NK-92 (cell line): ENCODE measurements at regions not wholly inside any gene's neighbourhood (a gene's known extent, or its start where the extent isn't known, plus 50 kb on each side); places are given as distances from the start of the nearest gene placed in this dataset.

Source experiments
- DNase-seq: peaks from one replicate; lab custom pipeline; 2025; ENCODE audit not compliant: unreplicated experiment; lab: John Stamatoyannopoulos, UW

DNA sequence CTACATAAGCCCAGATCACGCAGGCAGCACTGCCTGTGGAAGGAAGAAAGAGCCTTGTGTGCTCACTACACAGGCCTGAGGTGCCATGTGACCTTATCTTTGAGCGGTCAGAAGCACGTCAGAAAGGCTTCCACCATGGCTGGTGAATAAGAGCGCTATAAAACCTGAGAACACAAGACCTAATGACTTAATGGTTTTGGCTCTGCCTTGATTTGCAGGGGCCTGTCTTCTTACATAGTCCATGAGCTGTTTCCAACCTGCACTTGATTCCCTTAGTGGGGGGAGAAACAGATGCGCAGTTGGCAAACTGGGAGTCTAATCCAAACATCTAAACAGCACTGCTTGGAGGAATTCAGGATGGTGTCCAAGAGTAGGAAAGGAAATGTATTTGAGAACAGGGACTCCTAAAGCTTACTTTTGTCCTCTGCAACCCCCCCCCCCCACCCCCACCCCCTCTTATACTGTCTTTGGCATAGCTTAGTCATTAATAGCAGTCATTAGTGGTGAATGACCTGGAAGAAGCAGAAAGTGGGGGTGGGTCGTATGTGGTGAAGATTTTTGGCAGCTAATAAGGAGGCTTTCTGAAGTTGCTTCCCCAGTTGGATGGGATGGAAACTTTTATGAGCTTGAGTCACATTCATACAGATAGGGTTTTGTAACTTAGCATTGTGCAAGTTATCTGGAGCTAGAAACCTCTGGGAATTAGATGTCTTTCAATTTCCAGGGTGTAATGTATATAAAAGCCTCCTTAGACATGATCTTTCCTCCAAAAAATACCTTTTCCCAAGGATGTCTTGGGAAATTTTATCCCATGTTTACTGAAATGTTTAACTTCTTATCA lies 454.1 kb downstream of the MEIS1 start:
- no peak for DNase-seq

DNA sequence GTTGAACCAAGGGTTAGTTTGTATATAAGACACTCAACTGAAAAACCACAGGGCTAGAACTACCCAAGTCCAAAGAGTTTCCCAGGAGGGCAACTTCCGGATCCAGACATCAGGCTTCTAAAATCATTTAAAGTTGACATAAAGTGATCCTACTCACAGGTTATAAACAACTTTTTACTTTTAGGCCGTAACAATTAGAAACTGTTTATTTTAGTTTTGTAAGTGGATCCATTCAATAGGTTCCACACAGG lies 454.6 kb downstream of the MEIS1 start:
- DNase-seq, result no peak

DNA sequence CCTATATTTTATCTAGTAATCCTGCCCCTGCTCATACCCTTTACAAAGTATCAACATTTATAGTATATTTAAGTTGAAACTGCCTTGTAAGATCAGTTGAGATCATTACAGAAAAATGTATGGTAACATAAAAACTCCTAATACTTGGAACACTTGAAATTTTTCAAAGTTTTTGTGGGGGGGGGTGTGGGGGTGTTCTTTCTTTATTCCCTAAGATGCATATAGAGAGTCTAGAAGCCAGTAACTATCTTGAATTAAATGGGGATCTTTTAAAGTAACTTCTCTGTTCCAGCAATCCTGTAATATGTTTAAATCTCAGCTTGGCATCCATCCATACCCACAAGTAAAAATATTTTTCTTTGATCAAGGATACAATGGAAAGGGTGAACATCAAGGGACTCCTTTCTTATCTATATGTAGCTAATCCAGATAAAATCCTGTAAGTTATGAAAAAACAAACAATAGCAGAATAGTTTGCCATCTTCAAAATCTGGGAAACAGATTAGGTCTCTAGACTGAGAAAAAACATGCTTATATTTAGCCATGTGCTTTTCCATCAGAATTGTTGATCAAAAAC lies 455.3 kb downstream of the MEIS1 start:
- DNase-seq, result no peak

DNA sequence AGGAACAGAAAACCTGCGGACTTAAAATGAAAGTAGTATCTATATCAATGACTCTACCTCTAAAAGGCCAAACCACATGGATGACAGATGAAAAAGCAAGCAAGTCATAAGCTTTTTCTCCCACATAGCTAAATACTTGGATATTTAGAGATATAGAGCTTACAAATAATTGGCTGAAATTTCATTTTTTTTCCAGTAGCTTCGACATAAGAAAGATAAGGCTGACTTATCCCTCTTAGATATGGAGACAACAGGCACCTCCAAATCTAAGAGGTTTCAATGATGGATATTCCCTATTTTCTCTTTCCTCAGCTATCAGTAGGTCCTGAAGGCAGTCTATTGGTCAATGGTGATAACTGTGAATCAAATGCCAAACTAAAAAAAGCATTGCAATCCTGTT lies 460.3 kb downstream of the MEIS1 start:
- DNase-seq, result no peak

DNA sequence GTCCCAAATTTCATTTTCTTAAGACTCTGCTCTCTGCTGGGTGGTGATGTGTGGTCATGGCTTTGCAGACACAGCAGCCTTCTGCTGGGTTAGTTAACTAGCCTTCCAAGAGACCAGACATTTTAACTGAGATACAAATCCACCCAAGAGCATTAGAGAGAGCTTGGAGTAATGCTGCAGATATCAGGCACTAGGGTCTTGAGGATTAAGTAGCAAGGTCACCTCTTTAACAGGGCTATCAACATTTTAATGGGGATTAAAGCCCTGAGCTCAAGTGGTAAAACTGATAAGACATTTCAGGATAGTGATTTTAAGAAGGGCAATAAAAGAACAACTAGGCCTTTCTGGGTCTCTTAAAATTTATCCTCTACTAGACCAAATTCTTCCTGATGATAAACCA lies 461.2 kb downstream of the MEIS1 start:
- no peak for DNase-seq

DNA sequence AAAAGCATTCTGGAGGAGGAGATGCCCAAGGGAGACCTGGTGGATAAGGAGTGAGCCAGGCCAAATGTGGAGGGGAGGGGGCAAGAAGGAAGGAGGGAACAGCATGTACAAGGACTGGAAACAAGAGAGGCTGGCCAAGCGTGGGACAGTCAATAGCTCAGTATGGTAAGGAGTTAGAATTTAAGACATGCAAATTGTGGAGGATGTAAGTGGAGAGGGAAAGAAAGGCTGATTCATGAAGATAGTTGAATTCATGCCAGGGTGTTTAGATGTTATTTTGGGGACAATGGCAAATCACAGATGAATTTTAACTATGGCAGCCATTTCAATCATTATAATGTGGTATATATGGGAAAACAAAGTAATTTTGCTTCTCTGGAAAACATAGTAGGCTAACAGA lies 462.3 kb downstream of the MEIS1 start:
- no peak for DNase-seq

DNA sequence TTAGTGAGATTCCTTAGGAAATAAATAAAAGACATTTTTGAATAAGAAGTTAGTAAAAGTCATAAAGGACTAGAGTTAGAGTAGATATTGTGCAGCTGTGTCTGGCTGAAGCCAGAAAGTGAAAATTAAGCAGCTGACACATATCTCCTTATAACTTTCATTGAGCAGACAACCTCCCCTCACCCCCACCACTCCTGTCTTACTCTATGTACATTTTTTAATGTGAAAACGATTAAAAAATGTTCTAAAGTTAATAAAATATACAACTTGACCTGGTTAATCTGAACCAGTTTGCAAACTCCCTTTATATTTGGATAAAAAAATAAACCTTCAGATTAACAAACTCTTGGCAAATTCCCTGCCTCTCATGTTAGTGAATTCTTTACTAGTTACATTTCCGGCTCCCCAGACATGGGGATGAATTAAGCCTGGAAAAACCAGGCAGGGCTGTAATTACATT lies 462.8 kb downstream of the MEIS1 start:
- no peak for DNase-seq

DNA sequence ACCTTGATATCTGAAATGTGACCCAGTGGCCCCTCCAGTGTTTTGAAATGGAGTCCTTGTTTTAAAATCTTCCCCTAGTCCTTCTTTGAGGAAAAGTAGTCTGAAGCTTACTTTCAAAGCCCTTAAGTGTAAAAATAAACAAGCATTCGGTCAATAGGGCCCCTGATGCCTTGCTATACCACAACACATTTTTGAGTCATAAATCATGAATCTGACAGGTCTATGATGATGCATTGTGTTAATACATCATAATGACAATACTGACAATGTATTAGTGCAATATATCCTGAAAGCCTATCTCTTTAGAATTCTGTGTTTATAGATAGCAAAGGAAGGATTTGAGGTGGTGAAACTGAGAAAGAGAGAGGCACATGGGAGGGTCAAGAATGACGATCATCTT lies 464.2 kb downstream of the MEIS1 start:
- DNase-seq, result no peak

DNA sequence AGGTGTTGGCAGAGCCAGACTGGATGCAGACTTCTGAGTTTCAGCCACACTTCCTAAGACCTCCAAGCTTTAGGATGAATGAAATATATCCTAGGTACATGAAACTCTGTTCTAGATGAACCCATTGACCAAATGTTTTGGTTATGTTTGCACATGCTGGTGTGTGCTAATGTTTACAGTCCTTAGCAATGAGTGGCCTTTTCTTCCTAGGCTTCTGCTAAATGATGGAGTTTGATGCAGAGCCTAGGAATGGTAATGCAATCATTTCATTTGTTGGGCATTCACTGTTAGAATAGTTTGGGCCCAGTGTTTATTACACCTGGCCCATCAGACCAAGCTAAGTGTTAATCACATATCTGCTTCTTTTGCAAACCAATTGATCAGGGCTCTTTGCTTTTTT lies 464.7 kb downstream of the MEIS1 start:
- no peak for DNase-seq

DNA sequence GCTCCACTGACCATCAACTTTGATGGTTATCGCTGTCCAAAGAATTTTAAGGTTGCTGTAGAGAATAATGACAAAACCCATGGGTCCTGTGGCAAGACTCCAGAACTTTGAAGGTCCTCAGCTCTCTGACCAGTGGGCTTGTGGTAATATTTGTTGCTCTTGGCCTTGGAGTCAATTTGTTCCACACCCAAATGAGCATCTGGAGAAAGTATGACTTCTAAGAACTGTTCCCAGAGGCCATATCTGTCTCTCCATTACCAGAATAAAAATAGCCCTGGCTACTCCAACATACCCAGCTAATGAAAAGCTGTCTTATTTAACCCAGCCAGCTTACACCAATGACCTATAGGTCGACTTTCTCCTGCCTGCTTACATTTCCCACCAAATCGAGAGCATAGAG lies 466.4 kb downstream of the MEIS1 start:
- DNase-seq, result no peak

DNA sequence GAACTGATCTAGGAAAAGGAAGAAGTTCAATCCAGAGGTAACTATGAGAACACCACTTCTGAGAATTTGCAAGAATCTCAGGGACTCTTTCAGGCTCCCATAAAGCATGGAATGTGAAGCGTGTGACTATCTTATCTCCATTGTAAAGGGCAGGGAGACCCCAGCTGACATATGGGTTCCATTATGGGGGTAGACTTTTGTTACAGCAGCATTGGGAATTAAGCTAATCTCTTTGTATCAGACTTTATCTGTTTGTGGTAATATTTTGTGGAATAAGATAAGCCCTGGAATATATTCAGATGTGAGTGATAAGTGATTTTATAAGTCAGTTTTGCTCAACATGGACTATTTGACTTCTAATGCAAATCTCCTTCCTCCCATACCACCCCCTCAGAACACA lies 468.3 kb downstream of the MEIS1 start:
- no peak for DNase-seq

DNA sequence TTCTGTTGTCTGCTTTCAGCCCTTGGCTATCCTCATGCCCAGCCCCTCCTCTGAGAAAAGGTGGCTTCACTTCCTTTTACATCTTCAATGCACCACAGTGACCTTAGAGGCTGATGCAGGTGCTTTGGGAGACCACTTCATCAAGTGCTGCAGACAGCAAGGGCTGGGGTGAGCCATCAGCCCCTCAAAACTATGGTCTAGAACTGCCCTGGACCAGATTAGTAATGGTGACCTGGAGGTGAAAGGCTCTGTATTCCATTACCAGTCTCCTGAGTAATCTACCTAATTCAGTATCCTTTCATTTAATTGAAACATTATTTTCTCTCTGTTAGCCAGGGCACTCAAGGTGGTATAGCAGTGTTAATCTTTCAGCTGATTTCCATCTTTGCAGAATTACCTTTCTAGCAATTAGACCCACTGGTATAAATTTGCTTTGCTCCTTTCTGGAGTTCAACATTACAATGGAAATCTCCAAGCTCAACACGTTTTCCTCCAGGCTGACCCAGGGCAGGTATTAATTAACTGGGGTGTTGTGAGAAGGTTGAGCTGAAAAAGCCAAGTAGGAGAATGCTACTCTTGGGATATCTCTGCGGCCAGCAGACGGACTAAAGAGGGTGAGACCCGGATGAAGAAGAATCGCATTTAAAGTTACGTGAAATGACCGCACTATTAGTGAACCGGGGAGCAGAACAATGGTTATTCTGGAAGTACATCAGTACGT lies 469.0 kb downstream of the MEIS1 start:
- DNase-seq, result no peak

DNA sequence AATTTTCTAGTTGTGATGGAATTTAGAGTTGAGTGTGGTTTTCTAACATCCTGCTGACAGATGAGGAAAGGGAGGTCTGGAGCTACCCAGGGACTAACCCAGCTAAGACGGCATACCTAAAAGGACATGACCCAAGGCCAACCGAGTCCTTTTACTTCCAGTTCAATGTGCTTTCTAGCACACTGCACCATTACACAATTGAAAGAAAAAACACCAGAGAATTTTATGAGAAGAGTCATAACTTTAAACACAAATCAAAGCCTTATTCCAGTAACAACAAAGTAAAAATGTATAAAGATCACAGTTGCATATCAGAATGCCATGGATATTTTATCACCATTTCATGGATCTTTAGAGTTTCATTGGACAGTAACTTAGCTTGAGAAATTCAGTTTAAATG lies 480.3 kb downstream of the MEIS1 start:
- no peak for DNase-seq

DNA sequence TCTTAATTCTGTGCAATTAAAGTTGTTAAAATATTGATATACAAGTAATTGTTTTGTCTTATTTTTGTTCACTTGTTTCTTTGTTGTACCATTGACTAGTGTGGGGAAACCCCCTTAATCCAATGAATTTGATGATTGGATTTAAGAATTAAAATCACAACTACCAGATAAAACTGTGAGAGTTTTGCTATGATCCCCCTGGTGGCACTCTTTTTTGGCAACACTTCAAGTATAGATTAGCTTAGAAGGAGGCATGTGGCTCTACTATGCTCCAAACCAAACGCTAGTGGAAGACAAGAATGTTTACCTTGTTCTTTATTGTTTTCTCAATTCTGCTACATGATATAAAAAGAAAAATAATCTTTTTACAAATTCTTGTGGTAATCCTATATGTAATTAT lies 477.8 kb upstream of the ETAA1 start:
- DNase-seq, result no peak

DNA sequence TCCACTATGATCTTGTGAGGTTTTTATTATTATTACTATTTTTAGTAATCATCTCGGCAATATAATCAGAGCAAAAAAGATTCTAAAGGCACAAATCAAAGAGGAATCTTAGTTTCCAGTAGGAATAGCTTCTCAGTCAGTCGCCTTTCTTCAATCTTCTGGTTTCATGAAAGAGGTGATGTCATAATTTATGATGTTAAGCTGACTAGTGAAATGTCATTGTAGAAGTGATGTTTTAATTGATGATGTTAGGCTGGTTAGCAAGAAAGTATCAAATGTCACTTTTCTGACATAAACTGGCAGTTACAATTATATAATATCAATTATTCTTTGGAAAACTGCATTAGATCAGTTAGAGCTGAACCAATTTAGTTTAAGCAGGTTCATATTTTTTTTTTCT lies 476.7 kb upstream of the ETAA1 start:
- no peak for DNase-seq

DNA sequence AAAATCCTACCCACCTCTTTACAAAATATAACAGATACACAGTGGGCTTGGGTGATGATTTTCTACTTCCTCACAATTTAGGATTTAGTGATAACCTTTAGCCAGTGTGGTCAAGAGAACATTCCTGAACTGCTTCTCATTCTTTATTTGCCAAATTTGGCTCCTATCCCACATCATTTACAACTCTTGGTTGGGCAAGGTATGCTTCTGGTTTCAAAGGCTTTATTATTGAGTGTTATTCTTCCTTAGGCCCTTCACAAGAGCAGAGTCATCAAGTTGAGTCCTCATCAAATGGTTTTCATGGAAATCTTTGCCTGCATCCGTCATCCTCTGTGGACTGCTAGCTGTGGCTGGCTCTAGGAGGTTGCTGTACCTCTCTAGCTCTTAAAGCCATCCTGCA lies 472.0 kb upstream of the ETAA1 start:
- DNase-seq, result no peak

DNA sequence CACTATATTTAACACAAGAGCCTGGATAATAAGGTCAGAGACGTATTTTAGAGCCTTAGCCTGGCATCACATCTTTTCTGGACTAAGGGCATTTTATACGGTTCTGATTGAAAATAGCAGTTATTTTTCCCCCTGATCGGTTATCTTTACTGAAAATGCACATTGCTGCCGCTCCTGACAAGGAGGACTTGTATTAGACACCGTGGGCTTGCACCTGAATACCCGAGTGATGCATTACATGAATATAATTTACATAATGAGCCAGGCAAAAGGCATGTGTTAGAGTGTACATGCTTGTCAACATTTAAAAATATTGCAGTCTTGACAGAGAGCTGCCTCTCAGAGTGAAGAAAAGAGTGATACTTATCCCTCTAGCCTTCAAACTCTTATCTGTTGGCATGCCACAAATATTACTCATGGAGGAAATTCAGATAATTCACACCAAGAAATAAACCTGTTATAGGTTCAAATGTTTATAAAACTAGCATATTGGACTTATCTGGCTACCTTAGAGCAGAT lies 470.5 kb upstream of the ETAA1 start:
- DNase-seq, result no peak

DNA sequence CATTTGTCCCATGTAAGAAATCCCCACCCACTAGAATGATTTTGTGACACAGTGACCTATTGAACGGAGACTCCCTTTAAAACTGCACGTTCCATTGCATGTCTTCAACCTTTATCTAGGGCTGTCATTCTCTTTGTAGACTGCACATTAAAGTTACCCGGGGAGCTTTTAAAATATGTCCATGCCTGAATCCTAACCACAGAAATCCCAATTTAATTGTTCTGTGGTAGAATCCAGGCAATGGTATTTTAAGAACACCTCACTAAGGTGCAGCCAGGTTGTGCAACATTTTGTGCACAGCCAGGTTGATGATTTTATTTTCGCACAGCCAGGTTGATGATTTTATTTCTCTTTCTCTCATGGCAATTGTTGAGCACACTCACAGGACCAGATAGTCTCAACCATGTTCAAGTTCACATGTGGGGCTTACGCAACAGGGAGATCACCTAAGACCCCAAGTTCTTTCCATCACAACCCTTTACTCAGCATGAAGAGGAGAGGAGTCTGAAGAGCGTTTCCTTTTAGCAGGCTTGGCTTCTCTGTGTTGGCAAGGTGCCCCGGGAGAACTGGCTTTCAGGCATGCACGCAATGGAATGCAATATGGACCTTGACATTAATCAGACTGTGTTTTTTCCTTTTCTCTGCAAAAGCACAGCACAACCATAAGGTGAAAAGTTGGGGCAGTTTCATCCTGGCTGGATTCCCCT lies 467.3 kb upstream of the ETAA1 start:
- no peak for DNase-seq

DNA sequence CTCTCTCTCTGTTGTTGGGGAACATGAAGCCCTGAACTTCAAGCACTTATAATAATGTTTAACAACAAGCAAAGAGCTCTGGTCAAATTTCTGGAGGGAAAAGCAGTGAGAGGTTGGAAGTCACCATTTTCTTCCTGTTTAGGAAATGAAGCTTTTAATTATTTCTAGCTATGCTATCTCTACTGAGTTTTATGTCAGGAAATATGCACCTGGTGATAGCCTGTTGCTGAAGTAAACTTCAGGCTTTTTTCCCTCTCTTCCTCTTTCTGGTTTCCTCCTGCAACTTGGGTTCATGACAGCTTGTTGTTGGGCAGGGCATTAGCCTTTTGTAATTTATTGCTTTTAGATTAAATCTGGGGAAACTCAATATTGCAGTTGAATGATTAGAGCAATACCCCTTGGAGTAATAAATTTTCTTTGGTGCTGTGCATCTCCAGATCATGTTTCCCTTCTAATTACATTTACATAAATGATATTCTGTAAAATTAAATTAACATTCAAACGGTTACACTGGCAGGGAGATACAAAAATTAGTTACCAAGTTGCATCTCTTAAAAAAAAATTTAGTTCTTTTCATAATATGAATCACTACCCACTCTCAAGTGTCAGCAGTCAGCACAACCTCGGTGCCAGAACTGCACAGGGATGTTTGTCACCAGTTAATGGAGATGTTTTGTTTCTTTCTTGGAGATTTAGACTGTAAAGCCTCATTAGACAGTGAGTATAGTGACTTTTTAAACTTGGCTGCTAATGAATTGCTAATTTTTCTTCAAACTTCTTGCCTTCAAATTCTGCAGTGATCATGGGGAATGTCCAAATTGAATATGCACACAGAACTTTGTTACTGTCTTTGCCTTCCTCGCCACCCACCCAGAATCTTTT lies 466.6 kb upstream of the ETAA1 start:
- no peak for DNase-seq

DNA sequence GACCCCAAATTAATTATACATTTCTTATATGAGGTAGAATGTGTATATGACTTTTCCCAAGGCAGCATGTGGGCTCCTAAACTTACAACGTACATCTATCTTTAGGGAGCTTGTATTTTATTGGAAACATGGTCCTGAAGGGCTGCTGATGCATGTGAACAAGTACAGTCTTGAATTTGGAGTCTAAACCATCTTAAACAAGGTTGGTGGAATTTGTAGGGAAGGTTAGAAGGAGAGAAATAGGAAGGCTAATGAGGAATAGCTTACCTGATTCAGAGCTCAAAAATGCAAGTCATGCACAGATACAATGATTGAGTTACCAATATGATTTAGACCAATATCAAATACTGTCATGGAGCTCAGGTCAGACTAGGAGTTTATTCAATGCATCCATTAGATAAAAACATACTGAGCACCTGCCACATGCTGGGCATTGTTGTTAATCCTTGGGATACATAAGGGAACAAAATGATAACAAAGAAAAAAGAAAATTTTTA lies 458.6 kb upstream of the ETAA1 start:
- DNase-seq, result no peak

DNA sequence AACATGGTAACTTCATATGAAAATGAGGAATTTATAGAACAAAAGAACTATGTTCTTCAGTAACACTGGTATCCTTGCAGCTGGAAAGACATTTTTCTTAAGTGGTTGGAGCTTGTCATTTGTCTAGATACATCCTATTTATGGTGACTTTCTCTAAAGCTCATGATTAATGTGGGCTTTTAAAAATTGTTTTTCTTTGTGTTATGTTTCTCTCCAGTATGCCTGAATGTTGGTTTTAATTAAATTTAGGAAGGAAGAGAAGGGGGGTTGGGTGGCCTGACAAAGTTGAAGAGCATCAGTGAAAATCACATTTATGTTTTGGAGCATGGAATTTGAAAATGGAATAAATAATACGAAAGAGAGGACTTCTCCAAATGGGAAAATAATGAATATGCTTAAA lies 457.1 kb upstream of the ETAA1 start:
- no peak for DNase-seq
